GM21528 (cell line): ENCODE measurements at regions not wholly inside any gene's neighbourhood (a gene's known extent, or its start where the extent isn't known, plus 50 kb on each side); places are given as distances from the start of the nearest gene placed in this dataset.
"Not testable (repeated sequence)": the region's sequence is repeated elsewhere in the genome, so short reads cannot be mapped to it uniquely, and the experiment has no call there.

Experiments
- ATAC-seq: cut with Tn5 transposase; IDR thresholded peaks from one replicate; pipeline ENCODE4 v1.9.1; 2021; ENCODE audit warnings: mild to moderate bottlenecking, moderate library complexity; ENCODE audit not compliant: unreplicated experiment, low FRiP score

- no peak for ATAC-seq
Observed at GRCh38 chr12:87202189-87202588, 827.0 kb downstream of the C12orf50 start.

DNA sequence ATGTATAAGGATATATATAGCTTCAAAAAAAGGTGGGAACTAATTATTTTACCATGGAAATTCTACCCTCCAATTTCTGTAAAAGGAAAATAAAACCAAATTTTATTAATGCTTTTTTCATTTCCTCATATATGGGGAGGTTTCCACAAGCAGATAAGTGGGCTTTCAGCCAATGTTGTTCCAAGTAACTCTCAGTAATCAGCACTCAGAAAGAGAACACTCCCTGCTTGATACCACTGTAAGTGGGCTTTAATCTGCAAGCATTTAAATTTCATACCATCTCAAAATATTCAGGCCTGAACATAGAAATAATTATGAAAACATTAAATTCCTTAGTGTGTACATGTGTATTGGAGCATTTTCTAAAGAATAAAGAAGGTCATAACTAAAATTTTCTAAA is 827.6 kb downstream of the C12orf50 start:
- ATAC-seq = no peak

DNA sequence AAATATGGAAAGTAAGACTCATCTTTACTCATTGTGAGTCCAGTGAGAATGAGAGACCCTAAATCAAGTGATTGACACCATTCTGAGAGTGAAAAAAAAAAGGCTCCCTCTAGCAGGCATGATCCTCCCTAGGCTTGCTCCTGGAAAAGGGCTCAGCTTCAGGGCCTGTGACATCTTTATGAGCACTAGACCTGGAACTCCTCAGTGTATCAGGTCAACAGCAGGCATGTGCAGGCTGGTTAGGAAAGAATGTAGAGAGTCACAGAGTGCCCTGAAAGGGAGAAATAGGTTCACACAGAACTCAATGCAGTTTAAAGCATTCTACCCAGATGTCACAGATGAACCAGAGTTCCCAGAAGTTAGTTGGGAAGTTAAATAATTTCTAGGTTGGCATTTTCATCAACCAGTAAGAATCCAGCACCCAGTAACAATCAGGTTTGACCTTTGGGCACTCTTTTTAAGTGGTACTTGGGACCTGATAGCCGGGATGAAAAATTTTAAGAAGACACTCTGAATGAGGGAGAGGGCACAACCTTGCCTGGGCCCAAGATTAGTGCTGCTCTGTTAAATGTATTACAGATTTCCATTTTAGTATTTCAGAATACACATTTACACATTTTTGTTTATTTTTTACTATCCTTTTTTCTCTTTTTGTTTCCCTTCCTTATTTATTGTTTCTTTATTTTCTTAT is 828.8 kb downstream of the C12orf50 start:
- ATAC-seq = no peak

GRCh38 chr12:87198181-87198580 is 831.0 kb downstream of the C12orf50 start:
- no peak for ATAC-seq

GRCh38 chr12:87196321-87196720 is 832.9 kb downstream of the C12orf50 start:
- no peak for ATAC-seq

DNA sequence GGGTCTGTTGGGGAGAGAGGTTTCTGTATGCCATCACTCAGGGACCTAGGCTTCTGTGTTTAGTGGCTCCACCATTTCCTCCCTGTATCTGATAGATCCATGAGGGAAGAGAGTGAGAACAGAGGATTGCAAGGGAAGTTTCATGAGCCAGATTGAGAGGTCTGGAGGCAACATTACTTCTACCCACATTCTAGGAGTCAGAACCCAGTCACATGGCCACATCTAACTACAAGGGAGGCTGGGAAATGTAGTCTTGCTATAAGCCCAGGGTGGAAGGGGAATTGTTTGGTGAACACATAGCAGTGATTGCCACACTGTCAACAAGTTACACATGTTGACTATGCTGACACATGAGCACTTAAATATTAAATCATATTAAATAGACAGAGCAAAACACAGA is 834.8 kb downstream of the C12orf50 start:
- not testable (repeated sequence) for ATAC-seq

DNA sequence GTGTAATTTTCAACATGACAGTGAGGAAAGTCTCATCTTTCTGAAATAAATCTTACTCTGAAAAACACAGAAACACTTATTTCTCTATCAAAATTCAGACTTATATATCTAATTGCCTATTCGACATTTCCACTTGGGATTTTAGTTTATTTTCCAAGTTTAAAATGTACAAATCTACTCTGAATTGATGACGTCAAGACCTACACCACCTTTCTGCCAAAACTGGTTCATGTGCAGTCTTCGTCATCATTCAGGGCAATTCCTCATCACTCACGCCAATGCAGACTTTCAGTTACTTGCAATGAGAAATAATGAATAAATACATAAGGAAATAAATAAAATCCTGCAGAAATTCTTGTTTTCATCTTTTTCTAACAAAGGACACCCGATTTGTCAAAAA is 843.8 kb downstream of the C12orf50 start:
- ATAC-seq = no peak

DNA sequence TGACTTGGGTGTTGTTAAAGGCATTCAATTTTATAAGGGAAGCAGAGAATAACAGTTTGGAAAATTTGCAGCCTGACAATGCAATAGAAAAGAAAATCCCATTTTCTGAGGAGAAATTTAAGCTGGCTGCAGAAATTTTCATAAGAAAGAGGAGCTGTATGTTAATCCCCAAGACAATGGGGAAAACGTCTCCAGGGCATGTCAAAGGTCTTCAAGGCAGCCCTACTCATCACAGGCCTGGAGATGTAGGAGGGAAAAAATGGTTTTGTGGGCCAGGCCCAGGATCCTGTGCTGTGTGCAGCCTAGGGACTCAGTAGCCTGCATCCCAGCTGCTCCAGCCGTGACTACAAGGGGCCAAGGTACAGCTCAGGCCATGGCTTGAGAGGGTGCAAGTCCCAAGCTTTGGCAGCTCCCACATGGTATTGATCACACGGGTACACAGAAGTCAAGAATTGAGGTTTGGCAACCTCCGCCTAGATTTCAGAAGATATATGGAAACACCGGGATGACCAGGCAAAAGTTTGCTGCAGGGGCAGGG is 846.4 kb downstream of the C12orf50 start:
- no peak for ATAC-seq

DNA sequence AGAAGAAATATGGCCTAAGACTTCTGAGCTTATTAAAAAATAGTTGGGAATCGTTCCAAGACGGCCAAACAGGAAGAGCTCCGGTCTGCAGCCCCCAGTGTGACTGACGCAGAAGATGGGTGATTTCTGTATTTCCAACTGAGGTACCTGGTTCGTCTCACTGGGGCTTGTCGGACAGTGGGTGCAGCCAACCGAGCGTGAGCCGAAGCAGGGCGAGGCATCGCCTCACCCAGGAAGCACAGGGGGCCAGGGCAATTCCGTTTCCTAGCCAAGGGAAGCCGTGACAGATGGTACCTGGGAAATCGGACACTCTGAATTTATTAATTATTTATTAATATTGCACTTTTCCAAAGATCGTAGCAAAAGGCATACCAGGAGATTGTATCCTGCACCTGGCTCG is 857.8 kb downstream of the C12orf50 start:
- ATAC-seq = no peak

DNA sequence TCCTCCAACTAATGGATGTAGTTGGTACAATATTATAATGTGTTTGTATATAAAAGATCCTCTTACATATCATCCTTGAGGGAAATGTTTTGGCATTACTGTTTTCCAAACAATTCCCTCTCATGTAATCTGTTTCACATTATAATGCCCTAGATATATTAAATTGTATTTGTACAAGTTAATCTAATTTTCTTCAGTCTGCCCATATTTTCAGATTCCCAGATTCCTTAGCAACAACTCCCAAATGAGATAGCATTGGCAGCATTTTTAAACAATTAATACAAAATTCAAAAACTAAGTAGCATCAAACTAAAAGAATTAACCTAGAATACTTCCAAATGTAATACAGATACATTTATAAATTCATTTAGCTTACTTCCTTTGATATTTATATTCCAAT is 860.2 kb downstream of the C12orf50 start:
- ATAC-seq = no peak

DNA sequence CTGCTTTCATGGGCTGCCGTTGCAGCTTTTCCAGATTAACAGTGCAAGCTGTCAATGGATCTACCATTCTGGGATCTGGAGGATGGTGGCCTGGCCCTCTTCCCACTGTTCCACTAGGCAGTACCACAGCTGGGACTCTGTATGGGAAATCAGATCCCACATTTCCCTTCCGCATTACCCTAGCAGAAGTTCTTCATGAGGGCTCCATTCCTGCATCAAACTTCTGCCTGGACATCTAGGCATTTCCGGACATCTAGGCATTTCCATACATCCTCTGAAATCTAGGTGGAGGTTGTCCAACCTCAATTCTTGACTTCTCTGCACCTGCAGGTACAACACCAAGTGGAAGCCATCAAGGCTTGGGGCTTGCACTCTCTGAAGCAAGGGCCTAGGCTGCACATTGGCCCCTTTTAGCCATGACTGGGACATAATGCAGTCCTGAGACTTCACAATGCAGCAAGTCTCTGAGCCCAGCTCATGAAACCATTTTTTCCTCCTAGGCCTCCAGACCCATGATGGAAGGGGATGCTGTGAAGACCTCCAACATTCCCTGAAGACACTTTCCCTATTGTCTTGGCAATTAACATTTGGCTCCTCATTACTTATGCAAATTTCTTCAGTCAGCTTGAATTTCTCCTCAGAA is 863.3 kb downstream of the C12orf50 start:
- ATAC-seq = no peak

GRCh38 chr12:87163122-87163521 is 866.1 kb downstream of the C12orf50 start:
- ATAC-seq = no peak

GRCh38 chr12:87160848-87161601 is 868.2 kb downstream of the C12orf50 start:
- ATAC-seq = no peak

DNA sequence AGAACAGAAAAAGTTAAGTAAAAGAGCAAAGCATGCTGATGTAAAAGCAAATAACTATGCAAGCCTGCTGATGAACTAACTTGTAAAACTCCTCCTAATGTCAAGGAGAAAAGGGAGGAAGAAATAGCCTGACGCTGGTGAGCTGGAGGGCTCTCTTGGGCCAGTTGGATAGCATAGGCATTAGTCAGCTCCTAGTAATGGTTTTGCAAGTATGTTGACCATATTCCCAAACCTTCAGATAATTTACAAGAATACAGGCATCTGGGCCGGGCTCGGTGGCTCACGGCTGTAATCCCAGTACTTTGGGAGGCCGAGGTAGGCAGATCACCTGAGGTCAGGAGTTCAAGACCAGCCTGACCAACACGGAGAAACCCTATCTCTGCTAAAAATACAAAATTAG is 871.4 kb downstream of the C12orf50 start:
- ATAC-seq = no peak

GRCh38 chr12:87155621-87156020 is 873.6 kb downstream of the C12orf50 start:
- no peak for ATAC-seq

DNA sequence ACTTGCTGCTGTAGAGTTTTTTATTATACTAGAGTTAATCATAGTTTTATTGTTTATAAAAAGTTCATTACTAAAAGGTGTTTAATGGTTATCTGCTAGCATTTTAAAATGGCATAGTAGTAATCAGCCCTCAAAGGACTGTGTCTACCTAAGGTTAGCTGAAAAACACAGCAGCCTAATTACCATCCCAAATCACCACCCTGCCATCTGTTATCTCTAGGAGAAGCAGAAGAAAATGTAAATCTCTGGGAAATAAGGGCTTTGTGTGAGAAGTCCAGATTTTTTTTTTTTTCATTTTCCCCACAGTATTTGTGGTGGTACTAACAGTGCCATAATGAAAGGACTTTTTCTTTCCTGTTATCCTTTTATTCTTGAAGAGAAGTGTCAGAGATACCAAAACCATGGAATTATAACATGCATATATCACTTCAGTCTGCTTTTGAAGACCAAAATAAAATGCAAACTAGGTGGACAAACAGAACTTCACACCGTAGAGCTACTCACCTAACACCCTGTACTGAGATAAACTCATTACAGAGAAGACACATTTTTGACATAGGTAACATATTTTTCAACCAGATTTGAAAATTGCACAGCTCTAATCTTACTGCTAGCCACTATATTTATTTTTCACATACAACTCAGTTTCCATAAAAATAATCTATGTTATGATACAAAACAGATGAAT is 876.2 kb downstream of the C12orf50 start:
- no peak for ATAC-seq

DNA sequence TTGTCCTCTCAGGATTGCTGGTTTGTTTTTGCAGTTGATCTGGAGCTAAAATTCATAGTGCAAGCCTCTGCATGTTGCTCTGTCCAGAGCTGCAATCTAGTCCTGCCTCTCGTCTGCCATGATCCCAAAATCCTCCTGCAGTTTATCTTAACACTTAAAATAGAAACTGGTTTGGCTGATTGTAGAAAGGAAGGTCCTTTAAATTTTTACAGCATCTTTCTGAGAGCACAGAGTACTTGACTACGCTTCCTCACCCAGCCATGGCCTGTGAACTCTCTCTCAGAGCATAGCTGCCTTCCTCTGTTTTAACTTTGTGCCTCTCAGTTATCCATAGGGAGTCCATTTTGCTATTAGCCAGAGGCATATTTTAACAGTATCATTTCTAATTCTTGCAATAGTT is 877.1 kb downstream of the C12orf50 start:
- ATAC-seq = no peak

GRCh38 chr12:87150969-87151662 is 878.1 kb downstream of the C12orf50 start:
- ATAC-seq = peak; percentile 73

DNA sequence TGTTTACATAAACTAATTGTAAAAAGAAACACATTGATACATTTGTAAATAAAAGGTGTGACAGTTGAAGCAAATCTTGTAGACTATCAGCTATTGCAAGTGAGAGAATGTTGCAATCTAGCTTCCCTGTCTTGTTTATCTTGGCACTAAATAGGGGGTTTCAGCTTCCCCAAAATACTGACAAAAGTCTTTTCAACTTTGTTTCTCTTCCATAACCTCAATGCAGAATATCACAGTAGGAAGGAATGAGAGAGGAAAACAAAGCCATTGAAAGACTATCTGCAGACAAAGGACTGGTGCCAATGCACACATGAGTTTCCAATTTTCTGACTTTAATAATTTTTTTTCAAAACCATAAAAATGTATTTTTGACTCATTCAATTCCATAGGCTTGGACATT is 886.2 kb upstream of the MGAT4C start:
- no peak for ATAC-seq

- ATAC-seq = no peak
Observed at GRCh38 chr12:87141091-87141490, 884.9 kb upstream of the MGAT4C start.
